Neural progenitor cell (in vitro differentiated cells): ENCODE measurements at regions not wholly inside any gene's neighbourhood (a gene's known extent, or its start where the extent isn't known, plus 50 kb on each side); places are given as distances from the start of the nearest gene placed in this dataset.

Experiments used
- DNase-seq: peaks from one replicate; pipeline ENCODE4 v3.0.0-alpha.2; 2016; ENCODE audit warnings: low spot score
- H2AFZ ChIP-seq: fragments of 200-600 bp; sonication (generic); replicated peaks from 2 replicates; pipeline ENCODE4 v1.6.1; 2016; ENCODE audit warnings: antibody characterized with exemption
- H3F3A ChIP-seq: fragments of 200-600 bp; sonication (generic); 2 replicates; pipeline ENCODE4 v1.6.1; 2016; ENCODE audit warnings: antibody characterized with exemption, low read depth
- H3K27ac ChIP-seq: fragments of 200-600 bp; sonication (generic); 2 replicates; pipeline ENCODE4 v1.5.1; 2016; ENCODE audit warnings: mild to moderate bottlenecking
- H3K27me3 ChIP-seq: fragments of 200-600 bp; sonication (generic); 2 replicates; pipeline ENCODE4 v1.6.1; 2016; ENCODE audit warnings: mild to moderate bottlenecking, moderate library complexity
- H3K36me3 ChIP-seq: fragments of 200-600 bp; sonication (generic); 2 replicates; pipeline ENCODE4 v1.5.1; 2016
- H3K4me1 ChIP-seq: fragments of 200-600 bp; sonication (generic); 2 replicates; pipeline ENCODE4 v1.6.1; 2016; ENCODE audit warnings: mixed run types
- H3K4me2 ChIP-seq: fragments of 200-600 bp; sonication (generic); 2 replicates; pipeline ENCODE4 v1.6.1; 2016
- H3K4me3 ChIP-seq: fragments of 200-600 bp; sonication (generic); 2 replicates; pipeline ENCODE4 v1.5.1; 2016
- H3K79me2 ChIP-seq: fragments of 200-600 bp; sonication (generic); 2 replicates; pipeline ENCODE4 v1.6.1; 2016; ENCODE audit warnings: low read depth
- H3K9ac ChIP-seq: fragments of 200-600 bp; sonication (generic); 2 replicates; pipeline ENCODE4 v1.6.1; 2016
- H3K9me3 ChIP-seq: fragments of 200-600 bp; sonication (generic); 2 replicates; pipeline ENCODE4 v1.5.1; 2016; ENCODE audit warnings: low read depth
- H4K20me1 ChIP-seq: fragments of 200-600 bp; sonication (generic); 2 replicates; pipeline ENCODE4 v1.6.1; 2016; ENCODE audit warnings: low read depth
- H3K27ac Mint-ChIP-seq: 3 replicates; pipeline ENCODE4 v1.8.0; 2021; ENCODE audit warnings: mixed read lengths
- H3K27me3 Mint-ChIP-seq: 2 replicates; pipeline ENCODE4 v1.8.0; 2022; ENCODE audit warnings: low read depth, mild to moderate bottlenecking, inconsistent platforms, moderate library complexity, mixed read lengths; ENCODE audit not compliant: insufficient read depth
- H3K36me3 Mint-ChIP-seq: 3 replicates; pipeline ENCODE4 v1.8.0; 2021; ENCODE audit warnings: mixed read lengths
- H3K4me1 Mint-ChIP-seq: 3 replicates; pipeline ENCODE4 v1.8.0; 2021; ENCODE audit warnings: mixed read lengths
- H3K4me3 Mint-ChIP-seq: 3 replicates; pipeline ENCODE4 v1.8.0; 2021; ENCODE audit warnings: mild to moderate bottlenecking, moderate library complexity, mixed read lengths
- H3K9me3 Mint-ChIP-seq: 3 replicates; pipeline ENCODE4 v1.8.0; 2020; ENCODE audit warnings: mixed read lengths
- EZH2 ChIP-seq: fragments of 200-600 bp; sonication (generic); IDR thresholded peaks from 2 replicates; pipeline ENCODE4 v1.6.1; 2017; ENCODE audit warnings: antibody characterized with exemption, mild to moderate bottlenecking, moderate library complexity
- EZH2phosphoT487 ChIP-seq: fragments of 200-600 bp; sonication (generic); IDR thresholded peaks from 2 replicates; pipeline ENCODE4 v1.6.1; 2017; ENCODE audit warnings: antibody characterized with exemption
- TF ChIP-seq, protein P1 (sequence below): fragments of 200-600 bp; sonication (generic); IDR thresholded peaks from 2 replicates; pipeline ENCODE4 v1.5.1; 2017; ENCODE audit warnings: antibody characterized with exemption, mild to moderate bottlenecking

DNA sequence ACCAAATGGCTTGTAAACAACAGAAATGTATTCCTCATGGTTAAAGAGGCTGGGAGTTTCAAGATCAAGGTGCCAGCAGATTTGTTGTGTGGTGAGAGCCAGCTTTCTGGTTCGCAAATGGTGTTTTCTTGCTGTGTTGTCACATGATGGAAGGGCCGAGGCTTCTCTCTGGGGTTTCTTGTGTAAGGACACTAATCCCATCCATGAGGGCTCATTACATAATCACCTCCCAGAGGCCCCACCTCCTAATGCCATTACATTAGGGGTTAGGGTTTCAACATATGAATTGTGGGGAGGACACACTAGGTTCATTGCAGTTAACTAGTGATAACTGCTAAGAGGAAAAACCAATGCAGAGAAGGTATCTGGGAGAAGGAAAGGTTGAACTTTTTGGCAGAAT, 103.5 kb upstream of the ENPEP start:
- Mint-ChIP-seq H3K27ac (no peak overlapping the region), H3K4me1 (peaks cover 7% of the 10 kb centered on the region), H3K36me3 (no peaks in the 10 kb centered on the region), H3K27me3 (peaks cover 3% of the 10 kb centered on the region), H3K4me3 (no peak overlapping the region), H3K9me3 (no peaks in the 10 kb centered on the region)
- Histone ChIP-seq H3K4me3 (no peak overlapping the region), H3K9me3 (no peaks in the 10 kb centered on the region), H3K79me2 (no peaks in the 10 kb centered on the region), H3K4me1 (no peaks in the 10 kb centered on the region), H2AFZ (no peak overlapping the region), H4K20me1 (no peaks in the 10 kb centered on the region), H3F3A (no peaks in the 10 kb centered on the region), H3K27me3 (no peaks in the 10 kb centered on the region), H3K27ac (no peak overlapping the region), H3K36me3 (no peaks in the 10 kb centered on the region), H3K4me2 (no peak overlapping the region), H3K9ac (no peak overlapping the region)
- TF ChIP-seq, protein P1, sequence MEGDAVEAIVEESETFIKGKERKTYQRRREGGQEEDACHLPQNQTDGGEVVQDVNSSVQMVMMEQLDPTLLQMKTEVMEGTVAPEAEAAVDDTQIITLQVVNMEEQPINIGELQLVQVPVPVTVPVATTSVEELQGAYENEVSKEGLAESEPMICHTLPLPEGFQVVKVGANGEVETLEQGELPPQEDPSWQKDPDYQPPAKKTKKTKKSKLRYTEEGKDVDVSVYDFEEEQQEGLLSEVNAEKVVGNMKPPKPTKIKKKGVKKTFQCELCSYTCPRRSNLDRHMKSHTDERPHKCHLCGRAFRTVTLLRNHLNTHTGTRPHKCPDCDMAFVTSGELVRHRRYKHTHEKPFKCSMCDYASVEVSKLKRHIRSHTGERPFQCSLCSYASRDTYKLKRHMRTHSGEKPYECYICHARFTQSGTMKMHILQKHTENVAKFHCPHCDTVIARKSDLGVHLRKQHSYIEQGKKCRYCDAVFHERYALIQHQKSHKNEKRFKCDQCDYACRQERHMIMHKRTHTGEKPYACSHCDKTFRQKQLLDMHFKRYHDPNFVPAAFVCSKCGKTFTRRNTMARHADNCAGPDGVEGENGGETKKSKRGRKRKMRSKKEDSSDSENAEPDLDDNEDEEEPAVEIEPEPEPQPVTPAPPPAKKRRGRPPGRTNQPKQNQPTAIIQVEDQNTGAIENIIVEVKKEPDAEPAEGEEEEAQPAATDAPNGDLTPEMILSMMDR: no peak
- no peak for TF ChIP-seq EZH2
- TF ChIP-seq EZH2phosphoT487: no peak
- no peak for DNase-seq

DNA sequence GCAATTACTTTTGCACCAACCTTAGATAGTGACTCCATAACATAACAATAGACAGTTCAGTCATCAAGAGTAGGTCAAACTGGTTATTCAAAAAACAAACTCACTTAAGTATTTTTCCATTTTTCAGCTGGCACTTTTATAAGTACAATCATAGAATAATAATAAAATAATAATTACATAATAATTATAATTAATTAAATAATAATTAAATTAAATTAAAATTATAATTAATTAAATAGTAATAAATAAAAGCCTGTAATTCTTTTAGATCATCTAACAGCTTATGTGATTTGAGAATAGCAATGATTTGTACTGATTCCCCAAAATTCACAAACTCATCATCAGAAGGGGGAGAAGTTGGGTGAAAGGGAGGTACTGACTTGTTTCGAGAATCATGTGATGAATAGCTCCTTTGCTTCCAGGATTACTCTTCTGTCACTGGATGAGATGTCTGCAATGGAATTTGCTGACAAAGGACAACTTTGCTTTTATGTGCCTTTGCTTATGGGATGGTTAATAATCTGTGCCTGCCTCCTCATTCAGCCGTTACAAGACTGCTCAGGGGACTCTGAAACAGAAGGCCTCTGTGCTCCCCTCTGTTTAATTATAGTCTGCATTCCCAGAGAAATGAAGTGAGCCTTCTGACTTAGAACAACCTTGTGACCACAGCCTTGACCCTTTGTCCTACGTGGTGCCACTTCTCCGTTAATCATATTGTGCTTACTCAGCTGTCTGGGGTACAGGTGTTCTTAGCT, 104.8 kb upstream of the ENPEP start:
- H3K9me3 Mint-ChIP-seq: no peaks in the 10 kb centered on the region
- Histone ChIP-seq H3K36me3 (no peaks in the 10 kb centered on the region), H3K4me3 (no peak overlapping the region), H3K79me2 (no peaks in the 10 kb centered on the region), H3K4me2 (no peak overlapping the region), H4K20me1 (no peaks in the 10 kb centered on the region), H3K27ac (no peak overlapping the region), H3K4me1 (no peaks in the 10 kb centered on the region), H3F3A (no peaks in the 10 kb centered on the region), H3K9me3 (no peaks in the 10 kb centered on the region), H2AFZ (no peak overlapping the region), H3K9ac (no peak overlapping the region), H3K27me3 (no peaks in the 10 kb centered on the region)
- H3K27ac Mint-ChIP-seq: no peak overlapping the region
- no peak for TF ChIP-seq EZH2phosphoT487
- TF ChIP-seq, protein P1: no peak
- TF ChIP-seq EZH2: no peak
- peaks cover 3% of the 10 kb centered on the region for H3K27me3 Mint-ChIP-seq
- H3K36me3 Mint-ChIP-seq: no peaks in the 10 kb centered on the region
- peaks cover 7% of the 10 kb centered on the region for H3K4me1 Mint-ChIP-seq
- DNase-seq: no peak
- no peak overlapping the region for H3K4me3 Mint-ChIP-seq

DNA sequence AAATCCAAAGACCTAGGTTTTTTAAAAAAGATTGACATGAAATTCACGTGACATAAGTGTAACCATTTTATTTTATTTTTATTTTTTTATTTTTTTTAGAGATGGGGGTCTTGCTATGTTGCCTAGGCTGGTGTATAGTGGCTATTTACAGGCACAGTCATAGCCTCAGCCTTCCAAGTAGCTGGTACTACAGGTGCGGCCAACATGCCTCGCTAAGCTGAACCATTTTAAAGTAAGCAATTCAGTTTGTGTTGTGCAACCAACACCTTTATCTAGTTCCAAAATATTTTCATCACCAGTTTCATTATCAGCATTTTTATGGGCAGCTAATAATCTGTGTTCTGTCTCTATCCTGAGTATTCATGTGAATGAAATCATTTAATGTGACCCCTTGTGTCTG, 107.5 kb upstream of the ENPEP start:
- no peaks in the 10 kb centered on the region for H3K27me3 ChIP-seq
- no peaks in the 10 kb centered on the region for H3K36me3 Mint-ChIP-seq
- H3K9ac ChIP-seq: no peak overlapping the region
- DNase-seq: no peak
- peaks cover 3% of the 10 kb centered on the region for H3K27me3 Mint-ChIP-seq
- H2AFZ ChIP-seq: no peak overlapping the region
- no peaks in the 10 kb centered on the region for H3K79me2 ChIP-seq
- no peaks in the 10 kb centered on the region for H3F3A ChIP-seq
- no peaks in the 10 kb centered on the region for H4K20me1 ChIP-seq
- H3K9me3 ChIP-seq: no peaks in the 10 kb centered on the region
- H3K4me2 ChIP-seq: no peak overlapping the region
- no peaks in the 10 kb centered on the region for H3K4me1 ChIP-seq
- H3K4me3 Mint-ChIP-seq: no peak overlapping the region
- H3K27ac Mint-ChIP-seq: no peak overlapping the region
- peaks cover 10% of the 10 kb centered on the region for H3K4me1 Mint-ChIP-seq
- no peak overlapping the region for H3K27ac ChIP-seq
- TF ChIP-seq EZH2phosphoT487 (no peak), EZH2 (no peak)
- TF ChIP-seq, protein P1: no peak
- no peaks in the 10 kb centered on the region for H3K36me3 ChIP-seq
- H3K4me3 ChIP-seq: no peak overlapping the region
- no peaks in the 10 kb centered on the region for H3K9me3 Mint-ChIP-seq
